HCT116 (cell line): ENCODE measurements at regions not wholly inside any gene's neighbourhood (a gene's known extent, or its start where the extent isn't known, plus 50 kb on each side); places are given as distances from the start of the nearest gene placed in this dataset.

Experiments used
- ATAC-seq: fragments of 200-7000 bp; cut with Tn5 transposase; 2 replicates; pipeline ENCODE4 v1.9.1; 2020; ENCODE audit warnings: mild to moderate bottlenecking, moderate library complexity
- BruUV-seq: library from RNA; stranded (reverse); fragments of 400-500 nt; replicated peaks from 2 replicates; lab custom pipeline; 2021; lab: Mats Ljungman, UMichigan
- CTCF ChIA-PET: fragments of 300-600 bp; sonication (Branson Sonifier 250); formaldehyde crosslinking; loops from one replicate; lab custom pipeline; 2021; ENCODE audit warnings: antibody characterized with exemption; lab: Charles Lee
- POLR2A ChIA-PET: fragments of 300-600, 350-600 bp; sonication (Branson Sonifier 250); formaldehyde crosslinking; loops from one replicate; lab custom pipeline; 2021; ENCODE audit warnings: antibody characterized with exemption; lab: Charles Lee
- RAD21 ChIA-PET, 2 experiments: fragments of 300-600 bp; sonication (Branson Sonifier 250); formaldehyde crosslinking; loops; one replicate each; lab custom pipeline; 2023; ENCODE audit warnings: low total read pairs in 2 of 2; ENCODE audit not compliant: uncharacterized antibody in 2 of 2, unreplicated experiment in 2 of 2, low non-redundant PET in 1 of 2; lab: Charles Lee
- DNase-seq: peaks from one replicate; pipeline ENCODE4 v3.0.0-alpha.2; 2010; ENCODE audit warnings: low read depth, low spot score
- H2AFZ ChIP-seq: fragments of 200-600 bp; shearing (Covaris generic), sonication (generic); 2 replicates; pipeline ENCODE4 v1.6.1; 2017; ENCODE audit warnings: low read depth, mixed run types, mixed read lengths, antibody characterized with exemption, low read length; ENCODE audit not compliant: poor library complexity, severe bottlenecking
- H3K27ac ChIP-seq: 2 replicates; pipeline ENCODE4 v1.5.1; 2012; ENCODE audit warnings: low read depth, low read length
- H3K27me3 ChIP-seq: fragments of 200-600 bp; sonication (generic); 2 replicates; pipeline ENCODE4 v1.6.1; 2016; ENCODE audit warnings: mixed run types, low read length, mixed read lengths; ENCODE audit not compliant: insufficient read depth
- H3K36me3 ChIP-seq, 2 experiments: fragments of 200-500 bp in 1 of 2; fragments of 200-600 bp in 1 of 2; sonication (Bioruptor generic) in 1 of 2; sonication (generic) in 1 of 2; 2 replicates each; pipeline versions ENCODE4 v1.5.1 to v1.6.1; 2014 to 2016; ENCODE audit warnings: low read length in 2 of 2, inconsistent platforms in 1 of 2, mixed read lengths in 1 of 2, mixed run types in 1 of 2; ENCODE audit not compliant: insufficient read depth in 2 of 2, control insufficient read depth in 1 of 2
- H3K4me1 ChIP-seq, 2 experiments: fragments of 200-600 bp in 1 of 2; sonication (generic) in 1 of 2; 2 replicates each; pipeline versions ENCODE4 v1.5.1 to v1.6.1; 2012 to 2017; ENCODE audit warnings: low read length in 2 of 2, inconsistent platforms in 1 of 2, mild to moderate bottlenecking in 1 of 2, mixed read lengths in 1 of 2, mixed run types in 1 of 2, moderate library complexity in 1 of 2; ENCODE audit not compliant: insufficient read depth in 2 of 2, control insufficient read depth in 1 of 2
- H3K4me2 ChIP-seq: fragments of 200-600 bp; sonication (generic); 2 replicates; pipeline ENCODE4 v1.6.1; 2017; ENCODE audit warnings: mixed run types, low read length, mixed read lengths
- H3K4me3 ChIP-seq, 2 experiments: fragments of 200-600 bp in 1 of 2; sonication (generic) in 1 of 2; replicated peaks in 1 of 2; 2 replicates each; pipeline ENCODE4 v1.5.1; 2011 to 2016; ENCODE audit warnings: low read length in 2 of 2, control low read depth in 1 of 2, low read depth in 1 of 2, mild to moderate bottlenecking in 1 of 2, mixed read lengths in 1 of 2, mixed run types in 1 of 2
- H3K79me2 ChIP-seq: fragments of 200-600 bp; sonication (generic); 2 replicates; pipeline ENCODE4 v1.6.1; 2017; ENCODE audit warnings: mild to moderate bottlenecking, mixed run types, low read length, moderate library complexity, mixed read lengths; ENCODE audit not compliant: insufficient read depth
- H3K9ac ChIP-seq: fragments of 200-600 bp; sonication (generic); 2 replicates; pipeline ENCODE4 v1.6.1; 2016; ENCODE audit warnings: low read length, mixed read lengths
- H3K9me2 ChIP-seq: fragments of 200-600 bp; sonication (generic), shearing (Covaris generic); 2 replicates; pipeline ENCODE4 v1.6.1; 2017; ENCODE audit warnings: mixed run types, mild to moderate bottlenecking, moderate library complexity; ENCODE audit not compliant: insufficient read depth
- H3K9me3 ChIP-seq, 2 experiments: fragments of 200-500 bp in 1 of 2; fragments of 200-600 bp in 1 of 2; sonication (Bioruptor generic) in 1 of 2; sonication (generic) in 1 of 2; 2 replicates each; pipeline ENCODE4 v1.6.1; 2014 to 2017; ENCODE audit warnings: low read length in 2 of 2, mixed read lengths in 2 of 2, inconsistent platforms in 1 of 2, low read depth in 1 of 2, mild to moderate bottlenecking in 1 of 2, mixed run types in 1 of 2, moderate library complexity in 1 of 2; ENCODE audit not compliant: control insufficient read depth in 1 of 2, insufficient read depth in 1 of 2
- H4K20me1 ChIP-seq: fragments of 200-600 bp; sonication (generic), shearing (Covaris generic); 2 replicates; pipeline ENCODE4 v1.6.1; 2017; ENCODE audit warnings: mixed run types, mild to moderate bottlenecking, moderate library complexity; ENCODE audit not compliant: insufficient read depth
- ATF3 ChIP-seq: IDR thresholded peaks from 2 replicates; pipeline ENCODE4 v1.6.1; 2012
- CEBPB ChIP-seq: IDR thresholded peaks from 2 replicates; pipeline ENCODE4 v1.6.1; 2012; ENCODE audit warnings: low read depth
- EGR1 ChIP-seq: IDR thresholded peaks from 2 replicates; pipeline ENCODE4 v1.6.1; 2012; ENCODE audit warnings: low read depth
- ELF1 ChIP-seq: IDR thresholded peaks from 2 replicates; pipeline ENCODE4 v1.6.1; 2012; ENCODE audit warnings: low read depth, borderline replicate concordance
- EZH2phosphoT487 ChIP-seq: fragments of 200-600 bp; IDR thresholded peaks from 2 replicates; pipeline ENCODE4 v1.6.1; 2018; ENCODE audit warnings: antibody characterized with exemption, borderline replicate concordance
- RAD21 ChIP-seq: IDR thresholded peaks from 2 replicates; pipeline ENCODE4 v1.6.1; 2012; ENCODE audit warnings: low read depth, mild to moderate bottlenecking
- REST ChIP-seq: IDR thresholded peaks from 2 replicates; pipeline ENCODE4 v1.6.1; 2012; ENCODE audit warnings: low read depth
- SRF ChIP-seq: IDR thresholded peaks from 2 replicates; pipeline ENCODE4 v1.6.1; 2012; ENCODE audit warnings: low read depth
- TCF7L2 ChIP-seq: IDR thresholded peaks from 2 replicates; pipeline ENCODE4 v1.7.0; 2011; ENCODE audit warnings: borderline replicate concordance, inconsistent platforms; ENCODE audit not compliant: insufficient read depth, insufficient read length; ENCODE audit errors: extremely low read depth
- YY1 ChIP-seq: IDR thresholded peaks from 2 replicates; pipeline ENCODE4 v1.6.1; 2011; ENCODE audit warnings: low read length, low read depth, moderate library complexity, mild to moderate bottlenecking; ENCODE audit not compliant: insufficient replicate concordance; ENCODE audit errors: extremely low read depth
- ZFX ChIP-seq: fragments of 450-650 bp; IDR thresholded peaks from 2 replicates; pipeline ENCODE4 v1.6.1; 2017
- intact Hi-C: fragments of 100-400 bp; cut with micrococcal nuclease; formaldehyde crosslinking; loops from 2 replicates; pipeline ENCODE4 v1.10.0; 2022
- TF ChIP-seq, protein P1 (sequence below), 3 experiments: fragments of 200-600 bp in 1 of 3; sonication (generic) in 1 of 3; IDR thresholded peaks in 2 of 3; conservative IDR thresholded peaks in 1 of 3; 2 replicates each; pipeline ENCODE4 v1.5.1; 2012 to 2017; ENCODE audit warnings: low read depth in 2 of 3, low read length in 2 of 3, antibody characterized with exemption in 1 of 3, borderline replicate concordance in 1 of 3, control low read depth in 1 of 3, mild to moderate bottlenecking in 1 of 3, mixed read lengths in 1 of 3, mixed run types in 1 of 3, moderate library complexity in 1 of 3; ENCODE audit not compliant: insufficient read depth in 1 of 3
- TF ChIP-seq, protein P2 (sequence below): IDR thresholded peaks from 2 replicates; pipeline ENCODE4 v1.6.1; 2012

DNA sequence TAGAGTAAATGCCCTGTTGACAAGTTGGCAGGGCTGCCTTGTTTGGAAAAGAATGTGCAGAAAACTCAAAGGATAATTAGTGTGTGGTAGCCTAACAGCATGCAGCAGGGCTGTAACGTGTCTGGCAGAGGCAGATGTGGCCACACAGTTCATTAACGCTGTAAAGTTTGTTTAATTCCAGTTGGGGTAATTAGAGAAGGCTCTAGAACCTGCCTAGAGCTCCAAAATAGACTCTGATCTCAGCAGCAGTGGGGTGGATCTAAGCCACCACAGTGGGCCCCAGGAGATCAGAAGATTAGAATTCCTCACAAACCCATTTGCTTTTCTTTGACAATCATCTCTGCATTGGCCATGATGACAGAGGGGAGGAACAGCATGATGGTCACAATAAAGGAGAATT lies 65.1 kb upstream of the LEKR1 start:
- POLR2A ChIA-PET = no interaction called here
- no peaks in the 10 kb centered on the region for H3K27me3 ChIP-seq
- TF ChIP-seq RAD21 (no peak), YY1 (no peak), TCF7L2 (no peak), SRF (no peak), EZH2phosphoT487 (no peak), ATF3 (no peak), REST (no peak), ZFX (no peak), EGR1 (no peak), CEBPB (no peak), ELF1 (no peak)
- TF ChIP-seq, protein P1, sequence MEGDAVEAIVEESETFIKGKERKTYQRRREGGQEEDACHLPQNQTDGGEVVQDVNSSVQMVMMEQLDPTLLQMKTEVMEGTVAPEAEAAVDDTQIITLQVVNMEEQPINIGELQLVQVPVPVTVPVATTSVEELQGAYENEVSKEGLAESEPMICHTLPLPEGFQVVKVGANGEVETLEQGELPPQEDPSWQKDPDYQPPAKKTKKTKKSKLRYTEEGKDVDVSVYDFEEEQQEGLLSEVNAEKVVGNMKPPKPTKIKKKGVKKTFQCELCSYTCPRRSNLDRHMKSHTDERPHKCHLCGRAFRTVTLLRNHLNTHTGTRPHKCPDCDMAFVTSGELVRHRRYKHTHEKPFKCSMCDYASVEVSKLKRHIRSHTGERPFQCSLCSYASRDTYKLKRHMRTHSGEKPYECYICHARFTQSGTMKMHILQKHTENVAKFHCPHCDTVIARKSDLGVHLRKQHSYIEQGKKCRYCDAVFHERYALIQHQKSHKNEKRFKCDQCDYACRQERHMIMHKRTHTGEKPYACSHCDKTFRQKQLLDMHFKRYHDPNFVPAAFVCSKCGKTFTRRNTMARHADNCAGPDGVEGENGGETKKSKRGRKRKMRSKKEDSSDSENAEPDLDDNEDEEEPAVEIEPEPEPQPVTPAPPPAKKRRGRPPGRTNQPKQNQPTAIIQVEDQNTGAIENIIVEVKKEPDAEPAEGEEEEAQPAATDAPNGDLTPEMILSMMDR (IDR thresholded peaks at IDR 0.05 in 2 of 3, conservative IDR thresholded peaks at IDR 0.05 in 1 of 3; ENCODE audit: borderline replicate concordance in 1 of 3, insufficient read depth in 1 of 3, low read depth in 2 of 3, low read length in 2 of 3) = no peak
- TF ChIP-seq, protein P2, sequence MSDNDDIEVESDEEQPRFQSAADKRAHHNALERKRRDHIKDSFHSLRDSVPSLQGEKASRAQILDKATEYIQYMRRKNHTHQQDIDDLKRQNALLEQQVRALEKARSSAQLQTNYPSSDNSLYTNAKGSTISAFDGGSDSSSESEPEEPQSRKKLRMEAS = no peak
- TF ChIP-seq, all 23 proteins: peak for 0
- H3K27ac ChIP-seq = no peak overlapping the region
- intact Hi-C loops = no loop called here
- no peak overlapping the region for H3K9ac ChIP-seq
- H4K20me1 ChIP-seq = no peaks in the 10 kb centered on the region
- H3K4me1 ChIP-seq = peaks cover 0 to 3% of the 10 kb centered on the region in 2 experiments; a peak in 1 of 4 replicates
- DNase-seq (no peak), ATAC-seq (no peak)
- H3K79me2 ChIP-seq = no peaks in the 10 kb centered on the region
- CTCF ChIA-PET = no interaction called here
- H2AFZ ChIP-seq = no peak overlapping the region
- H3K9me3 ChIP-seq = no peaks in the 10 kb centered on the region
- BruUV-seq = no TSS peak
- H3K9me2 ChIP-seq = no peaks in the 10 kb centered on the region
- no peak overlapping the region for H3K4me2 ChIP-seq
- no peak overlapping the region for H3K4me3 ChIP-seq
- RAD21 ChIA-PET = no interaction called here
- H3K36me3 ChIP-seq = no peaks in the 10 kb centered on the region
